ENCODE measurements at regions not wholly inside any gene's neighbourhood (a gene's known extent, or its start where the extent isn't known, plus 50 kb on each side); places are given as distances from the start of the nearest gene placed in this dataset.

DNA sequence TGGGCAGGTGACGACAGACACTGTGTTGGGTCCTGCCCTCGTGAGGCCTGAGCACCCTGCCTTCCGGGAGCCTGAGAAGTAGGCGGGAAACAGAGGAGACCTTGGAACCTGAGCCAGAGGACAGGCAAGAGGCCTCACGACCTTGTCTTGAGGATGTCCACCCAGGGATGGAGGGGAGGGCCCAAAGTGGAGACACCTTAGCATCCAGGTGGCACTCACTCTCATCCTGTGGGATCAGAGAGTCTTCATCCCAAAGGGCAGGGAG lies 347.2 kb downstream of the NPHP4 start:
- peaks cover 0 to 13% (median 3%) of the 10 kb centered on the region in 9 donors for H3K9me3 Mint-ChIP-seq
- H3K4me1 Mint-ChIP-seq, result peaks cover 2 to 7% (median 6%) of the 10 kb centered on the region in 4 donors
- no peak overlapping the region for H3K4me3 Mint-ChIP-seq
- no peak overlapping the region for H3K27ac Mint-ChIP-seq
- no peaks in the 10 kb centered on the region for H3K36me3 Mint-ChIP-seq
- ATAC-seq, result no peak
- POLR2A ChIA-PET, result no interaction called here
- no peak for DNase-seq
- peaks cover 10 to 37% (median 20%) of the 10 kb centered on the region in 5 donors for H3K27me3 Mint-ChIP-seq

DNA sequence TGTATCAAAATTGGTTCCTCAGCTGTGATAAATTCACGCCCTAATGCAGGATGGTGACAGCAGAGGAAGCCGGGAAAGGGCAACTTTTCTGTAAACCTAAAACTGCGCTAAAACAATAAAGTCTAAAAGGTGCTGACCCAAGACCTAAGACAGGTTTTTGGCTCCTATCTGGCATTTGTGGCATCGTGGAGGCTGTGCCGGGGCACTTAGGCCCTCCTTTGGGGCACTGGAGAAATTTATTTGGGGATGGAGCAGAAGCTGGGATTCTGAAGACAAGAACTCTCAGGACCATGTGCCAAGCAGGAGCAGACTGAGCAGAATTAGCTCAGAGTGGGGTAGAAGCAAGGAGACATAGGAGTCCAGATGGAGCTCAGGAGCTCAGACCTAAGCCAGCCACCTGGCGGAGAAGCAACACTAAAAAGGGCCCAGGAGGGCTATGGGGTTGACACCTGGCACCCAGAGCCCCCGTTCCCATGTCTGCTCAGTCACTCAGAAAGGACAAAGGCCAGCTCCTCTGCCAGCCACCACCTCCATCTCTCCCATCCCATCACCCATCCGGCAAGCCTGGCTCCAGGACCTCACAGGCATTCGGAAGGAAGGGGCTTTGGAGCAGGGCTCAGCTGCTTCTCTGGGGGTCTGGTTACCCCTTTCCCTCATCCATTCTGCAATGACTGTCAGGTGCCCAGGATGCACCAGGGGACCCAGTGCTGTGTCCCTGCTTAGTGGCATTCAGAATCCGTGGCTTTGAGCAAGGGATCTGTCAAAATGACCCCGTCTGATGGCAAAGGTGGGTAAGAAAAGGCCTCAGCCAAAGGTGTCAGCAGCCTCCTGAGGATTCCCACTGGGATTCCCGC lies 347.7 kb downstream of the NPHP4 start:
- POLR2A ChIA-PET, result no interaction called here
- Mint-ChIP-seq H3K4me1 (peaks cover 2 to 8% (median 6%) of the 10 kb centered on the region in 4 donors), H3K36me3 (no peaks in the 10 kb centered on the region), H3K27me3 (peaks cover 10 to 37% (median 18%) of the 10 kb centered on the region in 5 donors), H3K4me3 (no peak overlapping the region), H3K27ac (no peak overlapping the region), H3K9me3 (peaks cover 0 to 13% (median 3%) of the 10 kb centered on the region in 9 donors)
- DNase-seq (no peak), ATAC-seq (no peak)

DNA sequence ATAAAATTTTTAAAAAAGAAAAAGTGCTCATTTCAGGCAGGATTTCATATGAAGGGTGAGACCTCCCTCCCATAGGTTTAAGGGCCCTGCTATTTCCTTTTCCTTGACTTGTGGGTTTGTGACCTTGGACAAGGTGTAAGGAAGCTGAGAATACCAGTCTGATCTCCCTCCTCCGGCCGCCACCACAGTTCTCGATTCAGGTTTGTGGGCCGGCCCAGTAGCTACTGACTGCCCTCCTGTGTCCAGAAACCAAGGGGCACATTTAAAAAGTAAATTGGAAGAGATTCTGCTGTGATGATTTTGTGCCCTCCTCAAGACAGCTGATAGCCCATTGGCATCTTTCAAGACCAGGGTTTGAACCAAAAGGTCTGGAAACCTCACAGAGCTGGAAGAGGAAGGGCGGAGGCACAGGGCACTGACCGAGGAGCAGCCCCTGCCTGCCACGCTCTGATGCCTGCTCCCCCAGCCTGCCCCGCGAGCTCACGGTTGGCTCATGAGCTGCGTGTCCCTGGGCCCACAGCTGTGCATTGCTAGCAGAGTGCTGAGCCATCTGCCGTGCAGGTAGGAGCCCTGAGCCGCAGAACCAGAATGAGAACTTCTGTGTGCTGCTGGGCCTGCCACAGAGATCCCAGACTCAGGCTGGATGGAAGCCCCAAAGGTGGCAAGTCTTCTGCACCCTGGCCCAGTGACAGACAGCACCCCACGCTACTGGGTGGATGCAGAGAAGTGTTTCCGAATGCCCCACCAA lies 348.7 kb downstream of the NPHP4 start:
- peak overlapping the region in 1 of 10 donors; percentile 71 for H3K27ac Mint-ChIP-seq
- peaks cover 0 to 10% (median 3%) of the 10 kb centered on the region in 9 donors for H3K9me3 Mint-ChIP-seq
- no peak overlapping the region for H3K4me3 Mint-ChIP-seq
- H3K36me3 Mint-ChIP-seq, result no peaks in the 10 kb centered on the region
- POLR2A ChIA-PET, result no interaction called here
- peaks cover 10 to 31% (median 17%) of the 10 kb centered on the region in 5 donors for H3K27me3 Mint-ChIP-seq
- peaks cover 2 to 8% (median 6%) of the 10 kb centered on the region in 4 donors for H3K4me1 Mint-ChIP-seq
- no peak for ATAC-seq
- no peak for DNase-seq

DNA sequence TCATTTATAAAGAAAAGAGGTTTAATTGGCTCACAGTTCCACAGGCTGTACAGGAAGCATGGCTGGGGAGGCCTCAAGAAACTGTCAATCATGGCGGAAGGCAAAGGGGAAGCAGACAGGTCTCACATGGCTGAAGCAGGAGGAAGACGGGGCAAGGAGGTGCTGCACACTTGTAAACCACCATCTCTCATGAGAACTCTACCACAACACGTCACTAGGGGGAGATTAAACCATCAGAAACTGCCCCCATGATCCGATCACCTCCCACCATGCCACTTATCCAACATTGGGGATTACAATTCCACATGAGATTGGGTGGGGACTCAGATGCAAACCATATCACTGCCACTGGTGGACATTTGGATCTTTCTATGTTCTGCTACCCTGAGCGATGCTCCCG lies 351.4 kb downstream of the NPHP4 start:
- POLR2A ChIA-PET, result no interaction called here
- H3K36me3 Mint-ChIP-seq, result peaks cover 0 to 5% (median 0%) of the 10 kb centered on the region in 3 donors
- peak overlapping the region in 1 of 10 donors; percentile 25 for H3K27ac Mint-ChIP-seq
- DNase-seq (peak in 1 of 10 donors; percentile 7), ATAC-seq (no peak)
- no peak overlapping the region for H3K4me3 Mint-ChIP-seq
- H3K27me3 Mint-ChIP-seq, result peaks cover 14 to 34% (median 32%) of the 10 kb centered on the region in 5 donors
- peaks cover 2 to 7% (median 5%) of the 10 kb centered on the region in 4 donors for H3K4me1 Mint-ChIP-seq
- H3K9me3 Mint-ChIP-seq, result peaks cover 0 to 10% (median 3%) of the 10 kb centered on the region in 9 donors

DNA sequence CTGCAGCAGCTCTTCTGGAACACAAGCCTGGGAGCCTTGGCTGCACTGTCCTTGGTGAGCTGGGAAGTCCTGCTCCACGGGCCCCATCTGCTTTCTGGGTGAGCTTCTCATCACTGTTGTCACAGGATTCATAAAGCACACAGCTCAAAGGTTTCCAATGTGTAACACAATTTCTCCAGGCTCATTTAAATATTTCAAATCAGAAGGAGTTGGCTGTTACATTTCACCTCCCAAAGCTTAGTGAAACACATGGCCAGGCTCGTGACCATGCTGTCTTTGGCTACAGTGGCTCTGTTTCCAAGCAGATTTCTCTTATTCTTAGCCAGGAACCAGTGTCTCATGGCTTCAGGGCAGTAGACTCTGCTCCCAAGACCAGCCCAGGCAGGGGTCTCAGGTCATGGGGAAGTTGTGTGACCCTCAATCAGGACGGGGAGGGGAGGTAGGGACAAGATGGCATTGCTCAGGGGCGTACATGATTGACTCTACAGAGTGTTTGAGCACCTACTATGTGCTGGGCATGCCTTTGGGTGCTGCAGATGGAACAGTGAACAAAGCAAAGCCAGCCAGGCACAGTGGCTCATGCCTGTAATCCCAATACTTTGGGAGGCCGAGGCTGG lies 353.0 kb downstream of the NPHP4 start:
- DNase-seq, result no peak
- Mint-ChIP-seq H3K4me1 (peaks cover 2 to 7% (median 5%) of the 10 kb centered on the region in 4 donors), H3K27ac (no peak overlapping the region), H3K36me3 (peaks cover 0 to 5% (median 0%) of the 10 kb centered on the region in 3 donors), H3K9me3 (peaks cover 0 to 5% (median 0%) of the 10 kb centered on the region in 9 donors), H3K27me3 (peaks cover 14 to 37% (median 34%) of the 10 kb centered on the region in 5 donors), H3K4me3 (no peak overlapping the region)
- no peak for ATAC-seq
- POLR2A ChIA-PET, result no interaction called here

DNA sequence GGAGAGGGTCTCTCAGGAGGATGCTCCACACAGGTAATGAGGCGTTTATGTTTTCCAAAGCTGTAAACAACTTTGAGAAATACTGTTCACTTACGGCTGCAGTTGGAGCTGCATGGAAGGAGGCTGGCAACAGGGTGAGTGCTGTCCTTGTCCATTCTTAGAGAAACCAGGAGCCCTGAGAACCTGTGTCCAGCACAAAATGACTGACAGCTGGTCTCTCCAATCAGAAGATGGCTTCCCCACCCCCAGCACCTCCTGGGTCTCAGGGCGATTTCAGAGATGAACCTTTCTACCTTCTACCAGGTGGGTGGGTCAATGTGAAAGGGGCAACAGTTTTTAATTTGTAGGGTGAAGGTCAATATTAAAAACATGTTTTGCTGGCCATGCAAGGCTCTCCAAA lies 353.6 kb downstream of the NPHP4 start:
- peaks cover 0 to 5% (median 0%) of the 10 kb centered on the region in 3 donors for H3K36me3 Mint-ChIP-seq
- DNase-seq, result no peak
- peaks cover 2 to 7% (median 6%) of the 10 kb centered on the region in 4 donors for H3K4me1 Mint-ChIP-seq
- H3K27ac Mint-ChIP-seq, result no peak overlapping the region
- peaks cover 14 to 37% (median 34%) of the 10 kb centered on the region in 5 donors for H3K27me3 Mint-ChIP-seq
- H3K9me3 Mint-ChIP-seq, result peaks cover 0 to 5% (median 0%) of the 10 kb centered on the region in 9 donors
- H3K4me3 Mint-ChIP-seq, result no peak overlapping the region
- POLR2A ChIA-PET, result no interaction called here
- no peak for ATAC-seq

DNA sequence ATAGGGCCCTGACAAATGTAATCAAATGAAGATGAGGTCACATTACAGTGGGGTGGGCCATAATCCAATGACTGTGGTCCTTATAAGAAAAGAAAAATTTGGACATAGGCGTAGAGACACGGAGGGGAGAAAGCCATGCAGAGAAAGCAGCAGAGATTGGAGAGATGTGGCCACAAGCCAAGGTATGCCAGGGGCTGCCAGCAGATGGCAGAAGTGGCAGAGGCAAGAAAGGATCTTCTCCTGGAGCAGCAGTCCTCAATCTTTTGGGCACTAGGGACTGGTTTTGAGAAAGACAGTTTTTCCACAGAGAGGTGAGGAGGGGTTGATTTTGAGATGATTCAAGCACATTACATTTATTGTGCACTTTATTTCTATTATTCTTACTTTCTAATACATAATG lies 355.1 kb downstream of the NPHP4 start:
- peaks cover 2 to 7% (median 7%) of the 10 kb centered on the region in 4 donors for H3K4me1 Mint-ChIP-seq
- H3K9me3 Mint-ChIP-seq, result peaks cover 0 to 5% (median 0%) of the 10 kb centered on the region in 9 donors
- peaks cover 11 to 38% (median 34%) of the 10 kb centered on the region in 5 donors for H3K27me3 Mint-ChIP-seq
- DNase-seq (peak in 1 of 10 donors; percentile 13), ATAC-seq (no peak)
- POLR2A ChIA-PET, result no interaction called here
- peaks cover 0 to 5% (median 0%) of the 10 kb centered on the region in 3 donors for H3K36me3 Mint-ChIP-seq
- no peak overlapping the region for H3K4me3 Mint-ChIP-seq
- H3K27ac Mint-ChIP-seq, result no peak overlapping the region

DNA sequence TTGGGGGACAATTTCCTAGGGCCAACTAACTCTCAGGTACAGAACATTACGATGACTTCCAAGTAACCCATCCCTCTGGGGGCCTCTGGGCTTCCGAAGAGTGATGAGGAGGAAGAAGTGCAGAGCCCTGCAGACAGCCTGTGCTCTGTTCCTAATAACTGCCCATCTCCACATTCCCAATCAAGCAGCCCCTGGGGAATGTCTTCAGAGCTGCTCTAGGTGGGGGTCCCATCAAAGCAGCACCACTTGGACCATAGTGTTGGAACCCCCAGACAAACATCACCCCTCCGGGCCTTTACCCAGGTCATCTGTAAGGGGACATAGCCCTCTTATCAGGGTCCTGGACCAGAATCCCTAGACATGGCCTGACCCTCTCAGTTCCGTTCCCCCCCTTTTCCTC lies 357.3 kb downstream of the NPHP4 start:
- H3K4me1 Mint-ChIP-seq, result peaks cover 0 to 4% (median under 1%) of the 10 kb centered on the region in 4 donors
- peaks cover 7 to 29% (median 26%) of the 10 kb centered on the region in 5 donors for H3K27me3 Mint-ChIP-seq
- peaks cover 0 to 5% (median 0%) of the 10 kb centered on the region in 3 donors for H3K36me3 Mint-ChIP-seq
- no peak overlapping the region for H3K4me3 Mint-ChIP-seq
- POLR2A ChIA-PET, result no interaction called here
- H3K9me3 Mint-ChIP-seq, result peaks cover 0 to 5% (median 0%) of the 10 kb centered on the region in 9 donors
- no peak overlapping the region for H3K27ac Mint-ChIP-seq
- ATAC-seq, result no peak
- DNase-seq, result no peak

DNA sequence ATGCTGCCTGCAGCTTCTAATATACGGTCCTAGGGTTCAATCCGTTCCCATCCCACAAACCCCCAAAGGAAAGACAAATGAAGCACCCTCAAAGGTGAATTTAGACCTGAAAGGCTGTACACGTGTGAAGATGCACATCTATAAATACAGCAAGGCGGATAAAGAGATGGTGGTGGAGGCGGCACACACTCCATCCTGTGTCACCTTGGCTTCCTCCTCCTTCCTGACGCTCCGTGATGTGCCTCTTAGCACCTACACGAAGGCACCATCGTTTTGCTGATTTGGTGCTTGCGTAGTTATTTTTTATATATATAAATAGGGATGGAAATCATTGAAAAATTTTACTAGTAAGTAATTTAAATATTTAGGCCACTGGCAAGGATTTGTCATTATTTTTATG lies 359.4 kb downstream of the NPHP4 start:
- POLR2A ChIA-PET, result no interaction called here
- ATAC-seq (no peak), DNase-seq (no peak)
- Mint-ChIP-seq H3K27ac (no peak overlapping the region), H3K4me1 (peaks cover 0 to 4% (median under 1%) of the 10 kb centered on the region in 4 donors), H3K4me3 (no peak overlapping the region), H3K27me3 (peaks cover 4 to 25% (median 17%) of the 10 kb centered on the region in 5 donors), H3K36me3 (peaks cover 0 to 5% (median 0%) of the 10 kb centered on the region in 3 donors), H3K9me3 (peaks cover 0 to 5% (median 0%) of the 10 kb centered on the region in 9 donors)

DNA sequence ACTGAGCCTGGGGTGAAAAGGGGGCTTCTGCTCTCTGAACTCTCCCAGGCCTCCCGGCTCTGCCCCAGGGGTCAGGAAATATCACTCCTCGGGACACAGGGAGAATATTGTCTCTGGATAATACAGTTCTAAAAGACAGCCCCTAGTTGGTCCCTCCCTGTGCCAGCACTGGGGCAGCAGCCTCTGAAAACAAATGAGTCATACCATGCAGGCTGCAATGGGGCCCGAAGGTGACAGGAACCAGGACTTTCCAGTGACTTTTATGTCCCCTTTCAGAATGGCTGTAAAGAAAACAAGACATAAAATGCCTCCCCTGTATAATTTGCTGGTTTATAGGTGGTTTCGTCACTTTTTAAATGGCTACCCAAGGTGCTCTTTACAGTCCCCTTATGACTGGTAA lies 360.0 kb downstream of the NPHP4 start:
- Mint-ChIP-seq H3K27me3 (peaks cover 3 to 25% (median 13%) of the 10 kb centered on the region in 5 donors), H3K9me3 (peaks cover 0 to 4% (median 0%) of the 10 kb centered on the region in 9 donors), H3K4me3 (no peak overlapping the region), H3K27ac (no peak overlapping the region), H3K36me3 (peaks cover 0 to 4% (median 0%) of the 10 kb centered on the region in 3 donors), H3K4me1 (peaks cover 0 to 4% (median under 1%) of the 10 kb centered on the region in 4 donors)
- no peak for ATAC-seq
- POLR2A ChIA-PET, result no interaction called here
- no peak for DNase-seq

DNA sequence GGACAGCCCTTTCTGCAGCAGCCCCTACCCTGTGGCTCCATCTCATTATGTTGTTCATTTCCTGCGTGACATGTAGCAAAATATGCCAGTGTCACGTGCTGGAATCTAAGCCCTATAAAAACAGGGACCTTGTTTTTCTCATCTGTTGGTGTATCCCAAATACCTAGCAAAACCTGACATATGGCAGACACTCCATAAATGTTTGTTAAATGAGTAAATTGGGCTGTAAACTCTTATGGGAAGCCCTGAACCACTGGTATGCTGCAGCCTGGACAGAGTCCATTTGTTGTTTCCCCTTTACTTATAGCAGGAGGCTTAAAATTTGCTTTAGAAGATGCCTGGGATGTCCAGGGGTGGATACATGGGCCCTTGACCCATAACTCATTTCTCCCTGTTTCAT lies 363.8 kb downstream of the NPHP4 start:
- Mint-ChIP-seq H3K4me3 (no peak overlapping the region), H3K27ac (peak overlapping the region in 1 of 10 donors; percentile 15), H3K36me3 (no peaks in the 10 kb centered on the region), H3K4me1 (peaks cover 0 to 1% (median under 1%) of the 10 kb centered on the region in 4 donors), H3K27me3 (peaks cover 2 to 19% (median 10%) of the 10 kb centered on the region in 5 donors), H3K9me3 (no peaks in the 10 kb centered on the region)
- ATAC-seq (no peak), DNase-seq (no peak)
- POLR2A ChIA-PET, result no interaction called here

DNA sequence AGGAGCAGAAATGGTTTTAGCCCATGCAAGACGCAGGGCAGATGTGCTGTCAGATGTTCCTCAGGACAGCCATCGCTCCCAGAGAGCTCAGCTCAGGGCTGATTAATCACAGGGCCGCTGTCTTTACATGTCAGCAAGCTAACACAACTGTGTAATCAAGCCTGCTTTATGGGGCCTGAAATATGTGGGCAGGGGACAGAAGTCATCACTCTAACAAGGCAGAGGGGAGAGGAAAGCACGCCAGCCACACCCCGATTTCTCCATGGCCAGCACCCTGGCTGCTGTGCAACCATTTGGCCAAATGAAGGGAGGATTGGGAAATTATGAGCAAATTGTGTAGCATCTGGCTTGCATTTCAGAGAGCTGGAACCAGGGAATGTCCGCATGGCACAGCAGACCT lies 368.8 kb downstream of the NPHP4 start:
- no peak overlapping the region for H3K27ac Mint-ChIP-seq
- POLR2A ChIA-PET, result no interaction called here
- H3K4me3 Mint-ChIP-seq, result no peak overlapping the region
- no peaks in the 10 kb centered on the region for H3K36me3 Mint-ChIP-seq
- ATAC-seq, result no peak
- DNase-seq, result no peak
- H3K9me3 Mint-ChIP-seq, result no peaks in the 10 kb centered on the region
- H3K27me3 Mint-ChIP-seq, result peaks cover 6 to 28% (median 17%) of the 10 kb centered on the region in 5 donors
- H3K4me1 Mint-ChIP-seq, result peaks cover 0 to 2% (median 0%) of the 10 kb centered on the region in 4 donors

Data from naive thymus-derived CD8-positive, alpha-beta T cell (primary cell).